Breast epithelium (tissue), 4 donors: ENCODE measurements at regions not wholly inside any gene's neighbourhood (a gene's known extent, or its start where the extent isn't known, plus 50 kb on each side); places are given as distances from the start of the nearest gene placed in this dataset.

Experiments used
- DNase-seq, 2 donors: peaks; one replicate each; pipeline ENCODE4 v3.0.0-alpha.2; 2019; ENCODE audit warnings: low spot score in 2 of 2
- H3K27ac ChIP-seq, 2 donors: fragments of 200-600 bp; sonication (generic) in 1 of 2; one replicate each; pipeline ENCODE4 v1.5.1; 2016 to 2019; ENCODE audit warnings: mild to moderate bottlenecking in 1 of 2
- H3K27me3 ChIP-seq, 2 donors: fragments of 200-600 bp; sonication (generic) in 1 of 2; one replicate each; pipeline versions ENCODE4 v1.5.1 to v1.6.0; 2017 to 2019; ENCODE audit warnings: control low read depth in 1 of 2, mild to moderate bottlenecking in 1 of 2
- H3K36me3 ChIP-seq: fragments of 200-600 bp; one replicate; pipeline ENCODE4 v1.5.1; 2019
- H3K4me1 ChIP-seq, 2 donors: fragments of 200-600 bp; sonication (generic); one replicate each; pipeline ENCODE4 v1.5.1; 2016 to 2019; ENCODE audit warnings: control low read depth in 1 of 2
- H3K4me3 ChIP-seq, 3 donors: fragments of 200-600 bp; sonication (generic); 1 replicate in 2 of 3; 2 replicates in 1 of 3; pipeline ENCODE4 v1.5.1; 2016 to 2019; ENCODE audit warnings: mild to moderate bottlenecking in 3 of 3, moderate library complexity in 2 of 3
- H3K9me3 ChIP-seq, 2 donors: fragments of 200-600 bp; sonication (generic) in 1 of 2; one replicate each; pipeline ENCODE4 v1.5.1; 2016 to 2019; ENCODE audit warnings: control low read depth in 1 of 2
- POLR2A ChIP-seq: fragments of 450-650 bp; IDR thresholded peaks from one replicate; pipeline ENCODE4 v1.6.1; 2016; ENCODE audit warnings: antibody characterized with exemption, mild to moderate bottlenecking, moderate library complexity
- POLR2AphosphoS5 ChIP-seq, 3 donors: sonication (generic); formaldehyde crosslinking; IDR thresholded peaks; one replicate each; pipeline ENCODE4 v1.6.1; 2017; ENCODE audit warnings: antibody characterized with exemption in 3 of 3
- intact Hi-C: fragments of 100-400 bp; cut with DNase I; formaldehyde crosslinking; loops from one replicate; pipeline ENCODE4 v1.15.1; 2023; ENCODE audit warnings: low total_unique reads
- TF ChIP-seq, protein P1 (sequence below), 3 donors: fragments of 450-650 bp; IDR thresholded peaks; one replicate each; pipeline ENCODE4 v1.5.1; 2016 to 2017; ENCODE audit warnings: antibody characterized with exemption in 3 of 3, mild to moderate bottlenecking in 3 of 3, moderate library complexity in 3 of 3

DNA sequence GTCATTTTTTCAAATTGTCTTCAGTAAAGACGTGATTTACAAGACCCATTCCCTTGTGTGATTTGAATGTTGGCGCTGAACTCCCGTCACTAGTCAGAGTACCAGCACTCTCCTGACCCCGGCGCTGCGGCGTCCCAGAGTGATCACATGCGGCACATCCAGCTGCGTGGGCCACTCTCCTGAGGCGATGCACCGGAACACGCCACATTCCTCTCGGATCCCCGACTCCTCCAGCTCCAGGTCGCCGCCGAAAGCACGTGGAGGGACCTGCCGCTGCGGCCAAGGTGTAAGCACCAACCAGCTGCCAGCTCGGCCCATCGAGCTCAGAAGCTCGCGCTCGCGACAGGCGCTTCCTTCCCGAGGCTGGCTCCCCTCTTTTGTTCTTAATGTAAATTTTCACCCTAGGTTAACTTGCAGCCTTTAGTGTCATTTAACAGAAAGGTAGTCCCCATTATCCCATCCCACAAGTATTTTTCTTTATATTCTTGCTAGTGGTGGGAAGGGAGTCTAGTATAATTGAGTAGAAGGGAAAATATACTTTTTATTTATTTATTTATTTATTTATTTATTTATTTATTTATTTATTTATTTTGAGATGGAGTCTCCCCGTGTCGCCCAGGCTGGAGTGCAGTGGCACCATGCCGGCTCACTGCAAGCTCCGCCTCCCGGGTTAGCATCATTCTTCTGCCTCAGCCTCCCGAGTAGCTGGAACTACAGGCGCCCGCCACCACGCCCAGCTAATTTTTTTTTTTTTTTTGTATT is 61.7 kb upstream of the VGLL3 start:
- Histone ChIP-seq H3K4me3 (no peak overlapping the region), H3K36me3 (no peaks in the 10 kb centered on the region), H3K9me3 (no peaks in the 10 kb centered on the region), H3K4me1 (no peaks in the 10 kb centered on the region), H3K27ac (no peak overlapping the region), H3K27me3 (no peaks in the 10 kb centered on the region)
- no peak for TF ChIP-seq POLR2AphosphoS5 (IDR thresholded peaks at IDR 0.05)
- TF ChIP-seq POLR2A: no peak
- no peak for DNase-seq
- intact Hi-C loops: no loop called here

DNA sequence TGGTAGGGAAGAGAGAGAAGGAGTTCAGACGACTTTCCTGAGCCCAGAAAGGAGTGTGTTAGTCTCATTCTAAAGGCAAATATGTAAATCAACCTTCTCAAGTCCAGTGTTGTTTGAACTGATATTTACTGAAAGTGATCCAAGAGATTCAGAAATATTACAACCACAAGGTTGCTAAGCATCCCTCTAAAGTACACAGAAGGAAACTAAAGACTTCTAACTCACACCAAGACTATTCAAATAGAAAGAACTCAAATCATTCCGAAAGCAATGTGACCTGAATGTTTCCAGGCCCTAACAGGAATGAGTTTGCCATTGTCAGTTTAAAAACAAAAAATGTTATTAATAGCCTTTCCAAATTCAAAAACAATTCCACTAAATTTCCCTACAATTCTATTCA is 56.9 kb upstream of the VGLL3 start:
- H3K4me1 ChIP-seq: no peaks in the 10 kb centered on the region
- TF ChIP-seq POLR2A (no peak), POLR2AphosphoS5 (IDR thresholded peaks at IDR 0.05) (no peak)
- TF ChIP-seq, protein P1, sequence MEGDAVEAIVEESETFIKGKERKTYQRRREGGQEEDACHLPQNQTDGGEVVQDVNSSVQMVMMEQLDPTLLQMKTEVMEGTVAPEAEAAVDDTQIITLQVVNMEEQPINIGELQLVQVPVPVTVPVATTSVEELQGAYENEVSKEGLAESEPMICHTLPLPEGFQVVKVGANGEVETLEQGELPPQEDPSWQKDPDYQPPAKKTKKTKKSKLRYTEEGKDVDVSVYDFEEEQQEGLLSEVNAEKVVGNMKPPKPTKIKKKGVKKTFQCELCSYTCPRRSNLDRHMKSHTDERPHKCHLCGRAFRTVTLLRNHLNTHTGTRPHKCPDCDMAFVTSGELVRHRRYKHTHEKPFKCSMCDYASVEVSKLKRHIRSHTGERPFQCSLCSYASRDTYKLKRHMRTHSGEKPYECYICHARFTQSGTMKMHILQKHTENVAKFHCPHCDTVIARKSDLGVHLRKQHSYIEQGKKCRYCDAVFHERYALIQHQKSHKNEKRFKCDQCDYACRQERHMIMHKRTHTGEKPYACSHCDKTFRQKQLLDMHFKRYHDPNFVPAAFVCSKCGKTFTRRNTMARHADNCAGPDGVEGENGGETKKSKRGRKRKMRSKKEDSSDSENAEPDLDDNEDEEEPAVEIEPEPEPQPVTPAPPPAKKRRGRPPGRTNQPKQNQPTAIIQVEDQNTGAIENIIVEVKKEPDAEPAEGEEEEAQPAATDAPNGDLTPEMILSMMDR (IDR thresholded peaks at IDR 0.05): no peak
- no peak for DNase-seq

DNA sequence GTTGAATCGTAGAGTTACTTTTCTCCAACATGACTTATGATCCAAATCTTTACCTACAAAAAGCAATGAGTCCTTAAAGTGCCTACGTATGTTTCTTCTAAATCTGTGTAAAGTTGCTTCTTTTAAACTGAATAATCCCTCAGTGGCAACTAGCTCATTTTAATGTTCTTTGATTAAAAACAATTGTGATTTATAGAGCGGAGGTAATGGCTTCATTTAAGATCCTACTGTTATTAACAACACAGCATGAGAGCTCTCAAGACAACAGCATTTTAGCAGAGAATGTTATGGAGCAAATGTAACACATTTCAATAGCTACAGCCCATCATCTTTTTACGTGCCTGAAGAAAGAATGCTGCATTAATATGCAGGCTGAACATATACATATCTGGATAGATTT is 55.3 kb upstream of the VGLL3 start:
- Histone ChIP-seq H3K27ac (no peak overlapping the region), H3K4me1 (no peaks in the 10 kb centered on the region), H3K4me3 (no peak overlapping the region), H3K36me3 (no peaks in the 10 kb centered on the region), H3K27me3 (no peaks in the 10 kb centered on the region), H3K9me3 (no peaks in the 10 kb centered on the region)
- DNase-seq: no peak
- intact Hi-C loops: no loop called here
- TF ChIP-seq, protein P1 (IDR thresholded peaks at IDR 0.05): no peak
- TF ChIP-seq POLR2AphosphoS5 (IDR thresholded peaks at IDR 0.05): no peak
- TF ChIP-seq POLR2A: no peak

More for the DNA sequence above, 56.9 kb upstream of the VGLL3 start:
- intact Hi-C loops: no loop called here
- Histone ChIP-seq H3K27ac (no peak overlapping the region), H3K27me3 (no peaks in the 10 kb centered on the region), H3K4me3 (no peak overlapping the region), H3K36me3 (no peaks in the 10 kb centered on the region), H3K9me3 (no peaks in the 10 kb centered on the region)

DNA sequence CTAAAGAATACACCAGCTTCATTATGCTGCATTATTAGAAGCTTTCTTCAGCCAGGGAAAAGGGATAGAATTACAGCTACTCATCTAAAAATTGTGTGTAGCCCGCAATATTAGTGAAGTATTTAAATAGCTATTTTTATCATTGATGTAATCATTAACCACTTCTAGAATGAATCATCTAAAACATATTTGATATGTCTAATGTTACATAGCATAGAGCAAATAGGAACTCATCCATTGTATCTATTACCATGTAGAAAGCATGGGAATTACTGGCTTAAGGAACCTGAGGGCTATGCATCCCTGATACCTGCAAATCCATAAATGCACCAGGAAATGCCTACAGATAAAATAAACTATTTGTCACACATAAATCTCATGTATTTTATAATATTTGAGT is 54.5 kb upstream of the VGLL3 start:
- H3K4me1 ChIP-seq: no peaks in the 10 kb centered on the region
- H3K9me3 ChIP-seq: no peaks in the 10 kb centered on the region
- no peak for DNase-seq
- no peak overlapping the region for H3K4me3 ChIP-seq
- no peaks in the 10 kb centered on the region for H3K27me3 ChIP-seq
- no peak for TF ChIP-seq POLR2AphosphoS5 (IDR thresholded peaks at IDR 0.05)
- TF ChIP-seq, protein P1 (IDR thresholded peaks at IDR 0.05): no peak
- intact Hi-C loops: no loop called here
- no peak overlapping the region for H3K27ac ChIP-seq
- H3K36me3 ChIP-seq: no peaks in the 10 kb centered on the region

DNA sequence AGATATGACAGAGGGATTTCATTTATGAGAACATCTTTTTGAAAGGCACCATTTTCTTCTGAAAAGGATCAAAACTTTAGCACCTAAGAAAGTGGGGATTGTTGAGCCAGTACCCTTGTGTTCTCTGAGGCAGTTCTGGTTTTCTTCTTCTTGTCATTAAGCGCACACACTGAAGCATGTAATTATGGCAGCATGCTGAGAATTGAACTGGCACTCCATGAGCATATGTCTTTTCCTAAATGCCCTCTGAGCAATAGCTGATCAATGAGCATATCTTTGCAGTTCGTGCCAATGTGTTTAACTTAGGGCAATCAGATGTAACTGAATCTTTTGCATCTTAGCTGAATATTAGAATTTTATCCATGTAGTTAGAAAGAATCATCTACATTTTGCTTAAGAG is 53.9 kb upstream of the VGLL3 start:
- Histone ChIP-seq H3K27me3 (no peaks in the 10 kb centered on the region), H3K36me3 (no peaks in the 10 kb centered on the region), H3K9me3 (no peaks in the 10 kb centered on the region), H3K4me3 (no peak overlapping the region), H3K27ac (no peak overlapping the region), H3K4me1 (no peaks in the 10 kb centered on the region)
- DNase-seq: no peak
- TF ChIP-seq POLR2AphosphoS5 (IDR thresholded peaks at IDR 0.05): no peak
- TF ChIP-seq, protein P1 (IDR thresholded peaks at IDR 0.05): no peak
- intact Hi-C loops: no loop called here
